Stomach (tissue), 4 donors: ENCODE measurements at regions not wholly inside any gene's neighbourhood (a gene's known extent, or its start where the extent isn't known, plus 50 kb on each side); places are given as distances from the start of the nearest gene placed in this dataset.

Source experiments
- EP300 ChIP-seq: sonication (generic); formaldehyde crosslinking; IDR thresholded peaks from one replicate; pipeline ENCODE4 v1.6.1; 2017; ENCODE audit warnings: antibody characterized with exemption
- POLR2A ChIP-seq, 4 donors: fragments of 450-650 bp; IDR thresholded peaks; one replicate each; pipeline ENCODE4 v1.6.1; 2016; ENCODE audit warnings: antibody characterized with exemption in 4 of 4, control low read depth in 2 of 4, mild to moderate bottlenecking in 1 of 4, moderate library complexity in 1 of 4
- TF ChIP-seq, protein P1 (sequence below), 7 experiments: fragments of 450-650 bp in 4 of 7; fragments of 200-600 bp in 3 of 7; sonication (generic) in 3 of 7; IDR thresholded peaks; one replicate each; pipeline ENCODE4 v1.5.1; 2016 to 2019; ENCODE audit warnings: antibody characterized with exemption in 7 of 7, control low read depth in 2 of 7, mild to moderate bottlenecking in 1 of 7

DNA sequence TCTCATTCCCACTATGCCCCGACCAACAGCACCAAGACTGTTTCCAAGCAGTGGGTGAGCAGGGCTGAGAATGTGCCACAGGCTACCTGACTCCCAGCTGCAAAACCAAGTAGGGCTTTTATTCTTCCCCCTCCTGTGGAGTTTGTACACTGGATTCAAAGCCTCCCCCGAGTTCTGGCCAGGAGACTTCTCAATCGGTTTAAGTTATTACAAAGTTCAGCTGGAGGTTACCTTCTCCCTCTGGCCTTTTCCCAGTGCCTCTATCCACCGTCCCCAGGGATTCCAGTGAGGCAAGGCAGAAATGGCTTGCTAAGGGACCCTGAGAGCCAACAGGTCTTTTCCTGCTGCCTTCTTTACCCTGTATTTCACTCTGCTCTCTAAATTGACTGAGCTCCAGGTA, 217.0 kb downstream of the ADGRG6 start:
- TF ChIP-seq, protein P1, sequence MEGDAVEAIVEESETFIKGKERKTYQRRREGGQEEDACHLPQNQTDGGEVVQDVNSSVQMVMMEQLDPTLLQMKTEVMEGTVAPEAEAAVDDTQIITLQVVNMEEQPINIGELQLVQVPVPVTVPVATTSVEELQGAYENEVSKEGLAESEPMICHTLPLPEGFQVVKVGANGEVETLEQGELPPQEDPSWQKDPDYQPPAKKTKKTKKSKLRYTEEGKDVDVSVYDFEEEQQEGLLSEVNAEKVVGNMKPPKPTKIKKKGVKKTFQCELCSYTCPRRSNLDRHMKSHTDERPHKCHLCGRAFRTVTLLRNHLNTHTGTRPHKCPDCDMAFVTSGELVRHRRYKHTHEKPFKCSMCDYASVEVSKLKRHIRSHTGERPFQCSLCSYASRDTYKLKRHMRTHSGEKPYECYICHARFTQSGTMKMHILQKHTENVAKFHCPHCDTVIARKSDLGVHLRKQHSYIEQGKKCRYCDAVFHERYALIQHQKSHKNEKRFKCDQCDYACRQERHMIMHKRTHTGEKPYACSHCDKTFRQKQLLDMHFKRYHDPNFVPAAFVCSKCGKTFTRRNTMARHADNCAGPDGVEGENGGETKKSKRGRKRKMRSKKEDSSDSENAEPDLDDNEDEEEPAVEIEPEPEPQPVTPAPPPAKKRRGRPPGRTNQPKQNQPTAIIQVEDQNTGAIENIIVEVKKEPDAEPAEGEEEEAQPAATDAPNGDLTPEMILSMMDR (IDR thresholded peaks at IDR 0.05): no peak
- TF ChIP-seq POLR2A (IDR thresholded peaks at IDR 0.05) (no peak), EP300 (no peak)
